Stimulated activated naive B cell treated with anti-CD40 and anti-IgM and Interleukin-4, amounts not matched to agents 10 μg/mL and 1 μg/mL and 100 μg/mL, for 72 hours (primary cell): ENCODE measurements at regions not wholly inside any gene's neighbourhood (a gene's known extent, or its start where the extent isn't known, plus 50 kb on each side); places are given as distances from the start of the nearest gene placed in this dataset.
"Not testable (repeated sequence)": the region's sequence is repeated elsewhere in the genome, so short reads cannot be mapped to it uniquely, and the experiment has no call there.

Experiments used
- ATAC-seq, 2 donors: fragments of 150-1000 bp; cut with Tn5 transposase; replicated peaks; 2 replicates each; pipeline ENCODE4 v1.10.0; 2021; ENCODE audit warnings: moderate library complexity in 1 of 2
- DNase-seq: peaks from one replicate; pipeline ENCODE4 v3.0.0; 2021
- H3K27ac Mint-ChIP-seq: one replicate; pipeline ENCODE4 v1.8.0; 2022; ENCODE audit warnings: mild to moderate bottlenecking, mixed read lengths
- H3K27me3 Mint-ChIP-seq, 2 donors: one replicate each; pipeline ENCODE4 v1.8.0; 2022; ENCODE audit warnings: mixed read lengths in 2 of 2
- H3K36me3 Mint-ChIP-seq, 2 donors: one replicate each; pipeline ENCODE4 v1.8.0; 2022; ENCODE audit warnings: mixed read lengths in 2 of 2, mild to moderate bottlenecking in 1 of 2
- H3K4me1 Mint-ChIP-seq, 2 donors: one replicate each; pipeline ENCODE4 v1.8.0; 2022; ENCODE audit warnings: mixed read lengths in 2 of 2, mild to moderate bottlenecking in 1 of 2
- H3K4me3 Mint-ChIP-seq, 2 donors: one replicate each; pipeline ENCODE4 v1.8.0; 2022; ENCODE audit warnings: mild to moderate bottlenecking in 2 of 2, mixed read lengths in 2 of 2, moderate library complexity in 1 of 2
- H3K9me3 Mint-ChIP-seq, 2 donors: one replicate each; pipeline ENCODE4 v1.8.0; 2022; ENCODE audit warnings: mixed read lengths in 2 of 2, mild to moderate bottlenecking in 1 of 2

- H3K4me1 Mint-ChIP-seq, result no peaks in the 10 kb centered on the region
- ATAC-seq (no peak), DNase-seq (no peak)
- H3K27me3 Mint-ChIP-seq, result peaks cover 3 to 7% of the 10 kb centered on the region in 2 donors
- peaks cover 0 to 1% of the 10 kb centered on the region in 2 donors for H3K9me3 Mint-ChIP-seq
- no peaks in the 10 kb centered on the region for H3K36me3 Mint-ChIP-seq
- H3K4me3 Mint-ChIP-seq, result no peak overlapping the region
- no peak overlapping the region for H3K27ac Mint-ChIP-seq
Observed at GRCh38 chr1:233805786-233806185, 98.7 kb upstream of the SLC35F3 start.

- ATAC-seq (no peak), DNase-seq (no peak)
- H3K9me3 Mint-ChIP-seq, result peaks cover 0 to 1% of the 10 kb centered on the region in 2 donors
- no peaks in the 10 kb centered on the region for H3K36me3 Mint-ChIP-seq
- no peaks in the 10 kb centered on the region for H3K4me1 Mint-ChIP-seq
- H3K4me3 Mint-ChIP-seq, result no peak overlapping the region
- peaks cover 0 to 10% of the 10 kb centered on the region in 2 donors for H3K27me3 Mint-ChIP-seq
- H3K27ac Mint-ChIP-seq, result no peak overlapping the region
Observed at GRCh38 chr1:233815357-233815756, 89.1 kb upstream of the SLC35F3 start.

- no peak for ATAC-seq
- H3K27me3 Mint-ChIP-seq, result peaks cover 0 to 8% of the 10 kb centered on the region in 2 donors
- DNase-seq, result no peak
- no peaks in the 10 kb centered on the region for H3K4me1 Mint-ChIP-seq
- H3K36me3 Mint-ChIP-seq, result no peaks in the 10 kb centered on the region
- H3K4me3 Mint-ChIP-seq, result no peak overlapping the region
- no peak overlapping the region for H3K27ac Mint-ChIP-seq
- H3K9me3 Mint-ChIP-seq, result peaks cover 0 to 1% of the 10 kb centered on the region in 2 donors
Observed at GRCh38 chr1:233815865-233816264, 88.6 kb upstream of the SLC35F3 start.

GRCh38 chr1:233816348-233816747 lies 88.1 kb upstream of the SLC35F3 start:
- H3K36me3 Mint-ChIP-seq, result no peaks in the 10 kb centered on the region
- DNase-seq (no peak), ATAC-seq (no peak)
- no peaks in the 10 kb centered on the region for H3K4me1 Mint-ChIP-seq
- H3K27me3 Mint-ChIP-seq, result peaks cover 0 to 5% of the 10 kb centered on the region in 2 donors
- H3K4me3 Mint-ChIP-seq, result no peak overlapping the region
- H3K27ac Mint-ChIP-seq, result no peak overlapping the region
- peaks cover 0 to 1% of the 10 kb centered on the region in 2 donors for H3K9me3 Mint-ChIP-seq

- ATAC-seq, result no peak
- Mint-ChIP-seq H3K4me3 (no peak overlapping the region), H3K36me3 (peaks cover 0 to 2% of the 10 kb centered on the region in 2 donors), H3K27ac (no peak overlapping the region), H3K27me3 (no peaks in the 10 kb centered on the region), H3K4me1 (no peaks in the 10 kb centered on the region), H3K9me3 (peaks cover 5 to 6% of the 10 kb centered on the region in 2 donors)
- DNase-seq, result no peak
Observed at GRCh38 chr1:233819042-233819441, 85.4 kb upstream of the SLC35F3 start.

- H3K36me3 Mint-ChIP-seq, H3K27me3 Mint-ChIP-seq, H3K27ac Mint-ChIP-seq, H3K4me1 Mint-ChIP-seq, DNase-seq, H3K4me3 Mint-ChIP-seq, ATAC-seq: not testable (repeated sequence)
- H3K9me3 Mint-ChIP-seq, result peaks cover 12 to 16% of the 10 kb centered on the region in 2 donors
Observed at GRCh38 chr1:233824179-233824578, 80.3 kb upstream of the SLC35F3 start.

- H3K27ac Mint-ChIP-seq, H3K4me1 Mint-ChIP-seq, H3K4me3 Mint-ChIP-seq, DNase-seq, H3K36me3 Mint-ChIP-seq, H3K27me3 Mint-ChIP-seq, ATAC-seq: not testable (repeated sequence)
- peaks cover 28 to 39% of the 10 kb centered on the region in 2 donors for H3K9me3 Mint-ChIP-seq
Observed at GRCh38 chr1:233827937-233828336, 76.5 kb upstream of the SLC35F3 start.

GRCh38 chr1:233828480-233828879 lies 76.0 kb upstream of the SLC35F3 start:
- Mint-ChIP-seq H3K9me3 (peaks cover 27 to 37% of the 10 kb centered on the region in 2 donors), H3K27ac (no peak overlapping the region), H3K4me3 (no peak overlapping the region), H3K27me3 (no peaks in the 10 kb centered on the region), H3K4me1 (no peaks in the 10 kb centered on the region), H3K36me3 (peaks cover 0 to 1% of the 10 kb centered on the region in 2 donors)
- DNase-seq (no peak), ATAC-seq (no peak)

GRCh38 chr1:233834609-233835008 lies 69.9 kb upstream of the SLC35F3 start:
- no peak for ATAC-seq
- Mint-ChIP-seq H3K36me3 (no peaks in the 10 kb centered on the region), H3K4me3 (no peak overlapping the region), H3K27me3 (peaks cover 0 to 2% of the 10 kb centered on the region in 2 donors), H3K9me3 (peaks cover 14 to 30% of the 10 kb centered on the region in 2 donors), H3K4me1 (no peaks in the 10 kb centered on the region), H3K27ac (no peak overlapping the region)
- no peak for DNase-seq

- not testable (repeated sequence) for H3K27ac Mint-ChIP-seq, H3K4me1 Mint-ChIP-seq, H3K27me3 Mint-ChIP-seq, DNase-seq, H3K4me3 Mint-ChIP-seq, H3K9me3 Mint-ChIP-seq, ATAC-seq, H3K36me3 Mint-ChIP-seq
Observed at GRCh38 chr1:233838207-233838606, 66.3 kb upstream of the SLC35F3 start.

- no peak for DNase-seq
- Mint-ChIP-seq H3K36me3 (no peaks in the 10 kb centered on the region), H3K4me3 (no peak overlapping the region), H3K4me1 (no peaks in the 10 kb centered on the region), H3K27me3 (peaks cover 0 to 6% of the 10 kb centered on the region in 2 donors), H3K27ac (no peak overlapping the region), H3K9me3 (peaks cover 12 to 14% of the 10 kb centered on the region in 2 donors)
- no peak for ATAC-seq
Observed at GRCh38 chr1:233843525-233844204, 60.8 kb upstream of the SLC35F3 start.

- H3K4me1 Mint-ChIP-seq, result no peaks in the 10 kb centered on the region
- no peak overlapping the region for H3K27ac Mint-ChIP-seq
- DNase-seq (no peak), ATAC-seq (no peak)
- H3K36me3 Mint-ChIP-seq, result no peaks in the 10 kb centered on the region
- H3K27me3 Mint-ChIP-seq, result peaks cover 0 to 6% of the 10 kb centered on the region in 2 donors
- H3K9me3 Mint-ChIP-seq, result peaks cover 17 to 20% of the 10 kb centered on the region in 2 donors
- no peak overlapping the region for H3K4me3 Mint-ChIP-seq
Observed at GRCh38 chr1:233844275-233844674, 60.2 kb upstream of the SLC35F3 start.

GRCh38 chr1:233844692-233845091 lies 59.8 kb upstream of the SLC35F3 start:
- Mint-ChIP-seq H3K4me3 (no peak overlapping the region), H3K9me3 (peaks cover 17 to 20% of the 10 kb centered on the region in 2 donors), H3K27me3 (peaks cover 0 to 3% of the 10 kb centered on the region in 2 donors), H3K27ac (no peak overlapping the region), H3K4me1 (no peaks in the 10 kb centered on the region), H3K36me3 (no peaks in the 10 kb centered on the region)
- DNase-seq (no peak), ATAC-seq (no peak)
